ENCODE measurements at regions not wholly inside any gene's neighbourhood (a gene's known extent, or its start where the extent isn't known, plus 50 kb on each side); places are given as distances from the start of the nearest gene placed in this dataset.
"Not testable (repeated sequence)": the region's sequence is repeated elsewhere in the genome, so short reads cannot be mapped to it uniquely, and the experiment has no call there.

GRCh38 chr14:50030036-50030435, 86.3 kb downstream of the VCPKMT start:
- in situ Hi-C loops (cut with HindIII; ENCODE audit: low pct_ligation_motif_present, low pct_unique_long_range_greater_than_20kb, low sequenced_read_pairs) = no loop called here
- no peak for DNase-seq

GRCh38 chr14:50030911-50031310, 85.5 kb downstream of the VCPKMT start:
- DNase-seq; in situ Hi-C loops (cut with HindIII; ENCODE audit: low pct_ligation_motif_present, low pct_unique_long_range_greater_than_20kb, low sequenced_read_pairs): not testable (repeated sequence)

GRCh38 chr14:50031602-50032313, 84.6 kb downstream of the VCPKMT start:
- in situ Hi-C loops (cut with HindIII; ENCODE audit: low pct_ligation_motif_present, low pct_unique_long_range_greater_than_20kb, low sequenced_read_pairs) = no loop called here
- DNase-seq = no peak

GRCh38 chr14:50032462-50033167, 83.8 kb downstream of the VCPKMT start:
- DNase-seq; in situ Hi-C loops (cut with HindIII; ENCODE audit: low pct_ligation_motif_present, low pct_unique_long_range_greater_than_20kb, low sequenced_read_pairs): not testable (repeated sequence)

- in situ Hi-C loops (cut with HindIII; ENCODE audit: low pct_ligation_motif_present, low pct_unique_long_range_greater_than_20kb, low sequenced_read_pairs) = no loop called here
- no peak for DNase-seq
These were observed 81.2 kb downstream of the VCPKMT start for GRCh38 chr14:50035214-50035613.

- in situ Hi-C loops (cut with HindIII; ENCODE audit: low pct_ligation_motif_present, low pct_unique_long_range_greater_than_20kb, low sequenced_read_pairs) = no loop called here
- DNase-seq = no peak
These were observed 80.2 kb downstream of the VCPKMT start for GRCh38 chr14:50036211-50036610.

GRCh38 chr14:50036637-50037036, 79.7 kb downstream of the VCPKMT start:
- in situ Hi-C loops (cut with HindIII; ENCODE audit: low pct_ligation_motif_present, low pct_unique_long_range_greater_than_20kb, low sequenced_read_pairs) = no loop called here
- no peak for DNase-seq

- in situ Hi-C loops (cut with HindIII; ENCODE audit: low pct_ligation_motif_present, low pct_unique_long_range_greater_than_20kb, low sequenced_read_pairs) = no loop called here
- no peak for DNase-seq
These were observed 79.1 kb downstream of the VCPKMT start for GRCh38 chr14:50037240-50037639.

- DNase-seq = no peak
- in situ Hi-C loops (cut with HindIII; ENCODE audit: low pct_ligation_motif_present, low pct_unique_long_range_greater_than_20kb, low sequenced_read_pairs) = no loop called here
These were observed 78.5 kb downstream of the VCPKMT start for GRCh38 chr14:50037852-50038251.

- peak; percentile 73 for DNase-seq
- in situ Hi-C loops (cut with HindIII; ENCODE audit: low pct_ligation_motif_present, low pct_unique_long_range_greater_than_20kb, low sequenced_read_pairs) = no loop called here
These were observed 77.8 kb downstream of the VCPKMT start for GRCh38 chr14:50038398-50039119.

- in situ Hi-C loops (cut with HindIII; ENCODE audit: low pct_ligation_motif_present, low pct_unique_long_range_greater_than_20kb, low sequenced_read_pairs) = no loop called here
- DNase-seq = no peak
These were observed 77.3 kb downstream of the VCPKMT start for GRCh38 chr14:50039120-50039517.

GRCh38 chr14:50039734-50040400, 76.5 kb downstream of the VCPKMT start:
- peak; percentile 38 for DNase-seq
- in situ Hi-C loops (cut with HindIII; ENCODE audit: low pct_ligation_motif_present, low pct_unique_long_range_greater_than_20kb, low sequenced_read_pairs) = no loop called here

GRCh38 chr14:50040401-50040775, 76.0 kb downstream of the VCPKMT start:
- in situ Hi-C loops (cut with HindIII; ENCODE audit: low pct_ligation_motif_present, low pct_unique_long_range_greater_than_20kb, low sequenced_read_pairs) = no loop called here
- peak; percentile 82 for DNase-seq

- in situ Hi-C loops (cut with HindIII; ENCODE audit: low pct_ligation_motif_present, low pct_unique_long_range_greater_than_20kb, low sequenced_read_pairs) = no loop called here
- DNase-seq = no peak
These were observed 75.4 kb downstream of the VCPKMT start for GRCh38 chr14:50040895-50041465.

- DNase-seq = no peak
- in situ Hi-C loops (cut with HindIII; ENCODE audit: low pct_ligation_motif_present, low pct_unique_long_range_greater_than_20kb, low sequenced_read_pairs) = no loop called here
These were observed 74.4 kb downstream of the VCPKMT start for GRCh38 chr14:50041980-50042379.

GRCh38 chr14:50044042-50044651, 72.2 kb downstream of the VCPKMT start:
- in situ Hi-C loops (cut with HindIII; ENCODE audit: low pct_ligation_motif_present, low pct_unique_long_range_greater_than_20kb, low sequenced_read_pairs) = no loop called here
- no peak for DNase-seq

GRCh38 chr14:50045039-50045711, 71.2 kb downstream of the VCPKMT start:
- DNase-seq = no peak

GRCh38 chr14:50045837-50046236, 70.5 kb downstream of the VCPKMT start:
- in situ Hi-C loops (cut with HindIII; ENCODE audit: low pct_ligation_motif_present, low pct_unique_long_range_greater_than_20kb, low sequenced_read_pairs) = no loop called here
- no peak for DNase-seq

More at GRCh38 chr14:50045039-50045711, 71.2 kb downstream of the VCPKMT start:
- in situ Hi-C loops (cut with HindIII; ENCODE audit: low pct_ligation_motif_present, low pct_unique_long_range_greater_than_20kb, low sequenced_read_pairs) = no loop called here
